Peyer's patch (tissue), 4 donors: ENCODE measurements at regions not wholly inside any gene's neighbourhood (a gene's known extent, or its start where the extent isn't known, plus 50 kb on each side); places are given as distances from the start of the nearest gene placed in this dataset.

ENCODE experiments used
- CTCF ChIP-seq, 6 experiments: fragments of 450-650 bp in 4 of 6; fragments of 200-600 bp in 2 of 6; sonication (generic) in 1 of 6; IDR thresholded peaks; one replicate each; pipeline ENCODE4 v1.5.1; 2017 to 2019; ENCODE audit warnings: antibody characterized with exemption in 6 of 6, mild to moderate bottlenecking in 3 of 6, moderate library complexity in 1 of 6
- POLR2A ChIP-seq, 2 donors: fragments of 450-650 bp; IDR thresholded peaks; one replicate each; pipeline ENCODE4 v1.5.1; 2017; ENCODE audit warnings: antibody characterized with exemption in 2 of 2, mild to moderate bottlenecking in 2 of 2, moderate library complexity in 2 of 2

GRCh38 chr2:213232649-213233437, 51.4 kb upstream of the SPAG16 start:
- TF ChIP-seq CTCF (IDR thresholded peaks at IDR 0.05) (no peak), POLR2A (IDR thresholded peaks at IDR 0.05) (no peak)
